ENCODE measurements at regions not wholly inside any gene's neighbourhood (a gene's known extent, or its start where the extent isn't known, plus 50 kb on each side); places are given as distances from the start of the nearest gene placed in this dataset.

DNA sequence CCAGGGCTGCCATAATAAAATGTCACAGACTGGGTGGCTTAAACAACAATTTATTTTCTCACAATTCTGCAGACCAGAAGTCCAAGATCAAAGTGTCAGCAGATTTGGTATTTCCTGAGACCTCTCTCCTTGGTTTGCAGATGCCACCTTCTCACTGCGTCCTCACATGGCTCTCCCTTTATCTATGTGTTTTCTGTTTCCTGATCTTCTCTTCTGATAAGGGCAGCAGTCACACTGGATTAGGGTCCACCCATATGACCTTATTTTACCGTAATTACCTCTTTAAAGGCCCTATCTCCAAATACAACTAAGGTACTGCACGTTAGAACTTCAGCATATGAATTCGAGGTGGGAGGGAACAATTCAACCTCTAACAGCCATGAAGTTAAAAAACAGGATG lies 238.9 kb upstream of the API5 start:
- no peak for TF ChIP-seq EZH2 (IDR thresholded peaks at IDR 0.05; ENCODE audit: insufficient read depth, low read length)
- TF ChIP-seq, protein P1, sequence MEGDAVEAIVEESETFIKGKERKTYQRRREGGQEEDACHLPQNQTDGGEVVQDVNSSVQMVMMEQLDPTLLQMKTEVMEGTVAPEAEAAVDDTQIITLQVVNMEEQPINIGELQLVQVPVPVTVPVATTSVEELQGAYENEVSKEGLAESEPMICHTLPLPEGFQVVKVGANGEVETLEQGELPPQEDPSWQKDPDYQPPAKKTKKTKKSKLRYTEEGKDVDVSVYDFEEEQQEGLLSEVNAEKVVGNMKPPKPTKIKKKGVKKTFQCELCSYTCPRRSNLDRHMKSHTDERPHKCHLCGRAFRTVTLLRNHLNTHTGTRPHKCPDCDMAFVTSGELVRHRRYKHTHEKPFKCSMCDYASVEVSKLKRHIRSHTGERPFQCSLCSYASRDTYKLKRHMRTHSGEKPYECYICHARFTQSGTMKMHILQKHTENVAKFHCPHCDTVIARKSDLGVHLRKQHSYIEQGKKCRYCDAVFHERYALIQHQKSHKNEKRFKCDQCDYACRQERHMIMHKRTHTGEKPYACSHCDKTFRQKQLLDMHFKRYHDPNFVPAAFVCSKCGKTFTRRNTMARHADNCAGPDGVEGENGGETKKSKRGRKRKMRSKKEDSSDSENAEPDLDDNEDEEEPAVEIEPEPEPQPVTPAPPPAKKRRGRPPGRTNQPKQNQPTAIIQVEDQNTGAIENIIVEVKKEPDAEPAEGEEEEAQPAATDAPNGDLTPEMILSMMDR (IDR thresholded peaks at IDR 0.05; ENCODE audit: insufficient read depth, low read depth, low read length): no peak
